Smooth muscle cell (in vitro differentiated cells): ENCODE measurements at regions not wholly inside any gene's neighbourhood (a gene's known extent, or its start where the extent isn't known, plus 50 kb on each side); places are given as distances from the start of the nearest gene placed in this dataset.

Experiments used
- DNase-seq: peaks from one replicate; lab custom pipeline; 2025; ENCODE audit not compliant: unreplicated experiment; lab: John Stamatoyannopoulos, UW
- H2AFZ ChIP-seq: fragments of 200-600 bp; sonication (generic); 2 replicates; pipeline ENCODE4 v1.6.0; 2016; ENCODE audit warnings: antibody characterized with exemption, low read depth, mild to moderate bottlenecking
- H3F3A ChIP-seq: fragments of 200-600 bp; sonication (generic); 2 replicates; pipeline ENCODE4 v1.6.0; 2017; ENCODE audit warnings: antibody characterized with exemption, low read depth
- H3K27ac ChIP-seq: fragments of 200-600 bp; sonication (generic); 2 replicates; pipeline ENCODE4 v1.5.1; 2016; ENCODE audit warnings: low read depth, mild to moderate bottlenecking
- H3K27me3 ChIP-seq: fragments of 200-600 bp; sonication (generic); 2 replicates; pipeline ENCODE4 v1.6.1; 2016; ENCODE audit warnings: low read depth, mild to moderate bottlenecking
- H3K36me3 ChIP-seq: fragments of 200-600 bp; sonication (generic); 2 replicates; pipeline ENCODE4 v1.5.1; 2016; ENCODE audit warnings: low read depth
- H3K4me1 ChIP-seq: fragments of 200-600 bp; sonication (generic); 2 replicates; pipeline ENCODE4 v1.5.1; 2016; ENCODE audit warnings: low read depth
- H3K4me2 ChIP-seq: fragments of 200-600 bp; sonication (generic); 2 replicates; pipeline ENCODE4 v1.6.0; 2016; ENCODE audit warnings: mild to moderate bottlenecking
- H3K4me3 ChIP-seq: fragments of 200-600 bp; sonication (generic); 2 replicates; pipeline ENCODE4 v1.5.1; 2016; ENCODE audit warnings: mild to moderate bottlenecking
- H3K79me2 ChIP-seq: fragments of 200-600 bp; sonication (generic); 2 replicates; pipeline ENCODE4 v1.6.0; 2016; ENCODE audit warnings: low read depth, mild to moderate bottlenecking
- H3K9ac ChIP-seq: fragments of 200-600 bp; sonication (generic); 2 replicates; pipeline ENCODE4 v1.6.0; 2016; ENCODE audit warnings: low read depth
- H3K9me3 ChIP-seq: fragments of 200-600 bp; sonication (generic); replicated peaks from 2 replicates; pipeline ENCODE4 v1.5.1; 2016; ENCODE audit warnings: low read depth
- H4K20me1 ChIP-seq: fragments of 200-600 bp; sonication (generic); 2 replicates; pipeline ENCODE4 v1.6.0; 2016; ENCODE audit warnings: low read depth
- CTCF ChIP-seq: fragments of 200-600 bp; sonication (generic); IDR thresholded peaks from 2 replicates; pipeline ENCODE4 v1.5.1; 2017; ENCODE audit warnings: borderline replicate concordance, mild to moderate bottlenecking, antibody characterized with exemption; ENCODE audit not compliant: insufficient read depth, poor library complexity, severe bottlenecking
- WGBS: methylation state at CpG from one replicate; pipeline ENCODE4 v1.1.7; 2016; ENCODE audit warnings: low lambda C conversion rate; 5-methylcytosine and 5-hydroxymethylcytosine counted together

- H3K9ac ChIP-seq: no peak overlapping the region
- TF ChIP-seq CTCF: no peak
- H3K27ac ChIP-seq: no peak overlapping the region
- H4K20me1 ChIP-seq: no peaks in the 10 kb centered on the region
- H3K4me1 ChIP-seq: peaks cover 27% of the 10 kb centered on the region
- no peaks in the 10 kb centered on the region for H3K79me2 ChIP-seq
- H3F3A ChIP-seq: no peaks in the 10 kb centered on the region
- H3K4me3 ChIP-seq: no peak overlapping the region
- H2AFZ ChIP-seq: no peak overlapping the region
- no peaks in the 10 kb centered on the region for H3K27me3 ChIP-seq
- H3K9me3 ChIP-seq: no peaks in the 10 kb centered on the region
- no peaks in the 10 kb centered on the region for H3K36me3 ChIP-seq
- no peak for DNase-seq
- no peak overlapping the region for H3K4me2 ChIP-seq
Observed at GRCh38 chr6:98485593-98485992, 348.8 kb upstream of the POU3F2 start.

GRCh38 chr6:98486057-98486456, 348.3 kb upstream of the POU3F2 start:
- H3K9me3 ChIP-seq: no peaks in the 10 kb centered on the region
- H3K27me3 ChIP-seq: no peaks in the 10 kb centered on the region
- no peaks in the 10 kb centered on the region for H3K79me2 ChIP-seq
- H3K4me3 ChIP-seq: no peak overlapping the region
- no peak overlapping the region for H2AFZ ChIP-seq
- H3K36me3 ChIP-seq: no peaks in the 10 kb centered on the region
- DNase-seq: no peak
- H4K20me1 ChIP-seq: no peaks in the 10 kb centered on the region
- H3K4me1 ChIP-seq: peaks cover 27% of the 10 kb centered on the region
- H3K9ac ChIP-seq: no peak overlapping the region
- no peak overlapping the region for H3K27ac ChIP-seq
- H3F3A ChIP-seq: no peaks in the 10 kb centered on the region
- WGBS: 54% methylated on average over 2 of the region's 2 CpGs
- H3K4me2 ChIP-seq: no peak overlapping the region
- TF ChIP-seq CTCF: no peak

GRCh38 chr6:98487612-98488011, 346.8 kb upstream of the POU3F2 start:
- no peaks in the 10 kb centered on the region for H3F3A ChIP-seq
- H4K20me1 ChIP-seq: no peaks in the 10 kb centered on the region
- H3K4me2 ChIP-seq: no peak overlapping the region
- no peaks in the 10 kb centered on the region for H3K27me3 ChIP-seq
- H3K4me3 ChIP-seq: no peak overlapping the region
- no peak for TF ChIP-seq CTCF
- H3K79me2 ChIP-seq: no peaks in the 10 kb centered on the region
- H2AFZ ChIP-seq: no peak overlapping the region
- peaks cover 27% of the 10 kb centered on the region for H3K4me1 ChIP-seq
- WGBS: 81% methylated on average over 1 of the region's 1 CpG
- no peak for DNase-seq
- no peaks in the 10 kb centered on the region for H3K9me3 ChIP-seq
- no peak overlapping the region for H3K27ac ChIP-seq
- H3K36me3 ChIP-seq: no peaks in the 10 kb centered on the region
- no peak overlapping the region for H3K9ac ChIP-seq

- H3K4me2 ChIP-seq: no peak overlapping the region
Observed at GRCh38 chr6:98498144-98498775, 336.1 kb upstream of the POU3F2 start.

More at GRCh38 chr6:98498144-98498775, 336.1 kb upstream of the POU3F2 start:
- no peaks in the 10 kb centered on the region for H3F3A ChIP-seq
- no peak for DNase-seq
- no peak overlapping the region for H3K27ac ChIP-seq
- no peak overlapping the region for H2AFZ ChIP-seq
- H3K79me2 ChIP-seq: no peaks in the 10 kb centered on the region
- no peaks in the 10 kb centered on the region for H3K36me3 ChIP-seq
- H3K9ac ChIP-seq: no peak overlapping the region
- H3K9me3 ChIP-seq: no peaks in the 10 kb centered on the region
- H3K27me3 ChIP-seq: no peaks in the 10 kb centered on the region
- H3K4me1 ChIP-seq: peaks cover 4% of the 10 kb centered on the region
- H3K4me3 ChIP-seq: no peak overlapping the region
- no peaks in the 10 kb centered on the region for H4K20me1 ChIP-seq
- TF ChIP-seq CTCF: no peak
- 92% methylated on average over 7 of the region's 7 CpGs for WGBS
